ENCODE measurements at regions not wholly inside any gene's neighbourhood (a gene's known extent, or its start where the extent isn't known, plus 50 kb on each side); places are given as distances from the start of the nearest gene placed in this dataset.

DNA sequence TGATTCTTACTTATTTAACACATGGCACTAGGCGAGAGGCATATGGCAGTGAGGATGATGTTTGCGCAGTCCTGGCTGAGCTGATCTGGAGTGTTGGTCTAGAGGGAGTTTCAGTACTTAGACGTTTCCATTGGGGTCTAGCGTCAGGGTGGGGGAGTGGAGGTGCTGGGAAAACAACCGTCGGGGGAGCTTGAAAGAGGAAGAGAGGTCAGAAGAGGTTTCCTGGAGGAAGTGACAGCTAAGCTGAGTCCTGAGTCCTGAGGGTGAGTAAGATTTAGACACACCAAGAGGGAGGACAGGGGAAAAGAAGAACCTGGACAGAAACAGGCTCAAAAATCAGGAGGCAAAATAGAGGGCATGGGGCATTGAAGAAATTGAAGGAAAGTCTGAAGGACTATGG is 81.4 kb downstream of the ALOX5AP start:
- 42% methylated on average over 6 of the region's 6 CpGs for WGBS
- Histone ChIP-seq H3K27me3 (ENCODE audit: control insufficient read depth in 2 of 2, insufficient read depth in 1 of 2, low read length in 1 of 2) (peaks cover 0 to 2% of the 10 kb centered on the region in 2 donors), H3K4me1 (ENCODE audit: control insufficient read depth in 2 of 2, insufficient read depth in 2 of 2, low read length in 2 of 2) (peaks cover 0 to under 1% of the 10 kb centered on the region in 2 donors), H3K27ac (ENCODE audit: low read depth in 1 of 2, low read length in 1 of 2) (no peak overlapping the region), H3K9me3 (ENCODE audit: control insufficient read depth in 2 of 2, insufficient read depth in 1 of 2, low read length in 1 of 2) (no peaks in the 10 kb centered on the region), H3K4me3 (ENCODE audit: low read length in 2 of 2) (no peak overlapping the region), H3K36me3 (ENCODE audit: control insufficient read depth in 2 of 2, insufficient read depth in 2 of 2, low read length in 1 of 2) (no peaks in the 10 kb centered on the region)
- no peak for DNase-seq (ENCODE audit: low read depth in 6 of 9, low spot score in 9 of 9)

GRCh38 chr13:30818323-30818960 is 83.1 kb downstream of the ALOX5AP start:
- no peak overlapping the region for H3K4me3 ChIP-seq (ENCODE audit: low read length in 2 of 2)
- H3K27ac ChIP-seq (ENCODE audit: low read depth in 1 of 2, low read length in 1 of 2), result no peak overlapping the region
- H3K4me1 ChIP-seq (ENCODE audit: control insufficient read depth in 2 of 2, insufficient read depth in 2 of 2, low read length in 2 of 2), result peaks cover 0 to 3% of the 10 kb centered on the region in 2 donors
- no peaks in the 10 kb centered on the region for H3K36me3 ChIP-seq (ENCODE audit: control insufficient read depth in 2 of 2, insufficient read depth in 2 of 2, low read length in 1 of 2)
- H3K9me3 ChIP-seq (ENCODE audit: control insufficient read depth in 2 of 2, insufficient read depth in 1 of 2, low read length in 1 of 2), result no peaks in the 10 kb centered on the region
- DNase-seq (ENCODE audit: low read depth in 6 of 9, low spot score in 9 of 9), result no peak
- WGBS, result 97% methylated on average over 10 of the region's 10 CpGs
- H3K27me3 ChIP-seq (ENCODE audit: control insufficient read depth in 2 of 2, insufficient read depth in 1 of 2, low read length in 1 of 2), result peaks cover 0 to 2% of the 10 kb centered on the region in 2 donors

- no peaks in the 10 kb centered on the region for H3K9me3 ChIP-seq (ENCODE audit: control insufficient read depth in 2 of 2, insufficient read depth in 1 of 2, low read length in 1 of 2)
- no peak overlapping the region for H3K27ac ChIP-seq (ENCODE audit: low read depth in 1 of 2, low read length in 1 of 2)
- no peaks in the 10 kb centered on the region for H3K36me3 ChIP-seq (ENCODE audit: control insufficient read depth in 2 of 2, insufficient read depth in 2 of 2, low read length in 1 of 2)
- H3K4me3 ChIP-seq (ENCODE audit: low read length in 2 of 2), result no peak overlapping the region
- DNase-seq (ENCODE audit: low read depth in 6 of 9, low spot score in 9 of 9), result no peak
- peaks cover 0 to 3% of the 10 kb centered on the region in 2 donors for H3K4me1 ChIP-seq (ENCODE audit: control insufficient read depth in 2 of 2, insufficient read depth in 2 of 2, low read length in 2 of 2)
- H3K27me3 ChIP-seq (ENCODE audit: control insufficient read depth in 2 of 2, insufficient read depth in 1 of 2, low read length in 1 of 2), result peaks cover 0 to 2% of the 10 kb centered on the region in 2 donors
- WGBS, result 96% methylated on average over 7 of the region's 7 CpGs
Observed at GRCh38 chr13:30819136-30819888, 84.0 kb downstream of the ALOX5AP start.

- Histone ChIP-seq H3K27me3 (ENCODE audit: control insufficient read depth in 2 of 2, insufficient read depth in 1 of 2, low read length in 1 of 2) (peaks cover 0 to 12% of the 10 kb centered on the region in 2 donors), H3K9me3 (ENCODE audit: control insufficient read depth in 2 of 2, insufficient read depth in 1 of 2, low read length in 1 of 2) (no peaks in the 10 kb centered on the region), H3K27ac (ENCODE audit: low read depth in 1 of 2, low read length in 1 of 2) (no peak overlapping the region), H3K36me3 (ENCODE audit: control insufficient read depth in 2 of 2, insufficient read depth in 2 of 2, low read length in 1 of 2) (no peaks in the 10 kb centered on the region), H3K4me3 (ENCODE audit: low read length in 2 of 2) (no peak overlapping the region), H3K4me1 (ENCODE audit: control insufficient read depth in 2 of 2, insufficient read depth in 2 of 2, low read length in 2 of 2) (peaks cover 0 to 3% of the 10 kb centered on the region in 2 donors)
- DNase-seq (ENCODE audit: low read depth in 6 of 9, low spot score in 9 of 9), result no peak
- 97% methylated on average over 2 of the region's 2 CpGs for WGBS
Observed at GRCh38 chr13:30821421-30821820, 84.7 kb upstream of the MEDAG start.

GRCh38 chr13:30824651-30825050 is 81.4 kb upstream of the MEDAG start:
- Histone ChIP-seq H3K27ac (ENCODE audit: low read depth in 1 of 2, low read length in 1 of 2) (no peak overlapping the region), H3K4me1 (ENCODE audit: control insufficient read depth in 2 of 2, insufficient read depth in 2 of 2, low read length in 2 of 2) (peaks cover 0 to 3% of the 10 kb centered on the region in 2 donors), H3K9me3 (ENCODE audit: control insufficient read depth in 2 of 2, insufficient read depth in 1 of 2, low read length in 1 of 2) (peaks cover 0 to 3% of the 10 kb centered on the region in 2 donors), H3K27me3 (ENCODE audit: control insufficient read depth in 2 of 2, insufficient read depth in 1 of 2, low read length in 1 of 2) (peaks cover 0 to 11% of the 10 kb centered on the region in 2 donors), H3K4me3 (ENCODE audit: low read length in 2 of 2) (no peak overlapping the region), H3K36me3 (ENCODE audit: control insufficient read depth in 2 of 2, insufficient read depth in 2 of 2, low read length in 1 of 2) (no peaks in the 10 kb centered on the region)
- 34% methylated on average over 10 of the region's 10 CpGs for WGBS
- no peak for DNase-seq (ENCODE audit: low read depth in 6 of 9, low spot score in 9 of 9)

GRCh38 chr13:30826911-30827577 is 79.0 kb upstream of the MEDAG start:
- no peak overlapping the region for H3K4me3 ChIP-seq (ENCODE audit: low read length in 2 of 2)
- H3K9me3 ChIP-seq (ENCODE audit: control insufficient read depth in 2 of 2, insufficient read depth in 1 of 2, low read length in 1 of 2), result peaks cover 0 to 6% of the 10 kb centered on the region in 2 donors
- no peaks in the 10 kb centered on the region for H3K4me1 ChIP-seq (ENCODE audit: control insufficient read depth in 2 of 2, insufficient read depth in 2 of 2, low read length in 2 of 2)
- 98% methylated on average over 15 of the region's 15 CpGs for WGBS
- H3K27me3 ChIP-seq (ENCODE audit: control insufficient read depth in 2 of 2, insufficient read depth in 1 of 2, low read length in 1 of 2), result peaks cover 0 to 14% of the 10 kb centered on the region in 2 donors
- DNase-seq (ENCODE audit: low read depth in 6 of 9, low spot score in 9 of 9), result no peak
- H3K36me3 ChIP-seq (ENCODE audit: control insufficient read depth in 2 of 2, insufficient read depth in 2 of 2, low read length in 1 of 2), result no peaks in the 10 kb centered on the region
- H3K27ac ChIP-seq (ENCODE audit: low read depth in 1 of 2, low read length in 1 of 2), result no peak overlapping the region

GRCh38 chr13:30827578-30827925 is 78.5 kb upstream of the MEDAG start:
- H3K9me3 ChIP-seq (ENCODE audit: control insufficient read depth in 2 of 2, insufficient read depth in 1 of 2, low read length in 1 of 2), result peaks cover 0 to 6% of the 10 kb centered on the region in 2 donors
- H3K4me1 ChIP-seq (ENCODE audit: control insufficient read depth in 2 of 2, insufficient read depth in 2 of 2, low read length in 2 of 2), result no peaks in the 10 kb centered on the region
- peaks cover 0 to 19% of the 10 kb centered on the region in 2 donors for H3K27me3 ChIP-seq (ENCODE audit: control insufficient read depth in 2 of 2, insufficient read depth in 1 of 2, low read length in 1 of 2)
- DNase-seq (ENCODE audit: low read depth in 6 of 9, low spot score in 9 of 9), result no peak
- no peaks in the 10 kb centered on the region for H3K36me3 ChIP-seq (ENCODE audit: control insufficient read depth in 2 of 2, insufficient read depth in 2 of 2, low read length in 1 of 2)
- 98% methylated on average over 3 of the region's 3 CpGs for WGBS
- no peak overlapping the region for H3K4me3 ChIP-seq (ENCODE audit: low read length in 2 of 2)
- H3K27ac ChIP-seq (ENCODE audit: low read depth in 1 of 2, low read length in 1 of 2), result no peak overlapping the region

GRCh38 chr13:30829145-30829832 is 76.8 kb upstream of the MEDAG start:
- 80% methylated on average over 2 of the region's 2 CpGs for WGBS
- Histone ChIP-seq H3K36me3 (ENCODE audit: control insufficient read depth in 2 of 2, insufficient read depth in 2 of 2, low read length in 1 of 2) (no peaks in the 10 kb centered on the region), H3K27me3 (ENCODE audit: control insufficient read depth in 2 of 2, insufficient read depth in 1 of 2, low read length in 1 of 2) (peaks cover 0 to 36% of the 10 kb centered on the region in 2 donors), H3K27ac (ENCODE audit: low read depth in 1 of 2, low read length in 1 of 2) (no peak overlapping the region), H3K4me1 (ENCODE audit: control insufficient read depth in 2 of 2, insufficient read depth in 2 of 2, low read length in 2 of 2) (no peaks in the 10 kb centered on the region), H3K9me3 (ENCODE audit: control insufficient read depth in 2 of 2, insufficient read depth in 1 of 2, low read length in 1 of 2) (peaks cover 0 to 6% of the 10 kb centered on the region in 2 donors), H3K4me3 (ENCODE audit: low read length in 2 of 2) (no peak overlapping the region)
- DNase-seq (ENCODE audit: low read depth in 6 of 9, low spot score in 9 of 9), result no peak
